ENCODE measurements at regions not wholly inside any gene's neighbourhood (a gene's known extent, or its start where the extent isn't known, plus 50 kb on each side); places are given as distances from the start of the nearest gene placed in this dataset.

DNA sequence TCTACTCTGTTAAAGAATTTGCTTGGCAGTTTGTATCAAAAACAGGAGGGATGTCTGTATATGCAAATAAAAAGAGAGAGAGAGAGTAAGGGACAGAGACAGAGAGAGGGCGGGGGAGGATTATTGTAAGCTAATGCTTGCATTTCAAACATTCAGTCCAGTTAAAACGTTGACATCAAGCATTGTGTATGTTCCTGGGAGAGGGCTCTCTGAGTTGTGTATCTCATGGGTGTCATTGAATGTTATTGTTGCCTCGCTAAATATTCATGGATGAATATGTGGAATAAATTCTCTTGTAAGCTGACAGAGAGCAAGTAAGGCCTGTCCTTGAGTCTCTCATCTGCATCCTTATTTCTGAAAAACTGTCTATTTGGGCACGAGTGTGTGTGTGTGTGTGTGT, 78.8 kb upstream of the VRK1 start:
- TF ChIP-seq POLR2AphosphoS5 (IDR thresholded peaks at IDR 0.05; ENCODE audit: low read depth, low read length) = no peak
- no peak for TF ChIP-seq POLR2A (IDR thresholded peaks at IDR 0.05; ENCODE audit: low read depth, low read length)
- no peak for TF ChIP-seq TAF1 (IDR thresholded peaks at IDR 0.05; ENCODE audit: low read depth, low read length)
- no peak for TF ChIP-seq SPI1 (IDR thresholded peaks at IDR 0.05; ENCODE audit: low read depth, low read length)

All from GM12891 (cell line).